H9 (cell line): ENCODE measurements at regions not wholly inside any gene's neighbourhood (a gene's known extent, or its start where the extent isn't known, plus 50 kb on each side); places are given as distances from the start of the nearest gene placed in this dataset.

Source experiments
- DNase-seq: peaks from one replicate; pipeline ENCODE4 v3.0.0-alpha.2; 2017
- H2AFZ ChIP-seq: one replicate; pipeline ENCODE4 v1.6.1; 2013; ENCODE audit warnings: mild to moderate bottlenecking, low read length, control low read depth, moderate library complexity
- H2AK5ac ChIP-seq: 2 replicates; pipeline ENCODE4 v1.6.1; 2013; ENCODE audit warnings: low read length, control low read depth, mixed read lengths; ENCODE audit not compliant: insufficient read length
- H2BK120ac ChIP-seq: one replicate; pipeline ENCODE4 v1.6.1; 2013; ENCODE audit warnings: low read depth, mild to moderate bottlenecking, low read length, control low read depth, inconsistent platforms; ENCODE audit not compliant: poor library complexity, severe bottlenecking
- H2BK12ac ChIP-seq: 2 replicates; pipeline ENCODE4 v1.6.1; 2013; ENCODE audit warnings: low read length, control low read depth, mixed read lengths, low read depth; ENCODE audit not compliant: insufficient read length
- H2BK15ac ChIP-seq: 2 replicates; pipeline ENCODE4 v1.6.1; 2013; ENCODE audit warnings: low read depth, low read length, control low read depth
- H2BK20ac ChIP-seq: one replicate; pipeline ENCODE4 v1.6.1; 2013; ENCODE audit warnings: low read depth, mild to moderate bottlenecking, low read length, control low read depth, inconsistent platforms; ENCODE audit not compliant: poor library complexity, severe bottlenecking
- H2BK5ac ChIP-seq: 2 replicates; pipeline ENCODE4 v1.6.1; 2013; ENCODE audit warnings: low read length, control low read depth, mixed read lengths; ENCODE audit not compliant: insufficient read length
- H3K14ac ChIP-seq: 2 replicates; pipeline ENCODE4 v1.6.1; 2013; ENCODE audit warnings: low read length, control low read depth; ENCODE audit not compliant: insufficient read depth
- H3K18ac ChIP-seq: 2 replicates; pipeline ENCODE4 v1.6.1; 2013; ENCODE audit warnings: low read depth, mild to moderate bottlenecking, mixed read lengths, low read length, control low read depth; ENCODE audit not compliant: insufficient read length
- H3K23ac ChIP-seq: 2 replicates; pipeline ENCODE4 v1.6.1; 2013; ENCODE audit warnings: low read length, control low read depth, mixed read lengths, low read depth; ENCODE audit not compliant: insufficient read length
- H3K23me2 ChIP-seq: 2 replicates; pipeline ENCODE4 v1.6.1; 2013; ENCODE audit warnings: low read depth, mild to moderate bottlenecking, mixed read lengths, low read length, control low read depth; ENCODE audit not compliant: insufficient read length, poor library complexity, severe bottlenecking
- H3K27ac ChIP-seq: 2 replicates; pipeline ENCODE4 v1.5.1; 2013; ENCODE audit warnings: low read length, control low read depth, mixed read lengths, low read depth; ENCODE audit not compliant: insufficient read length
- H3K27me3 ChIP-seq: 2 replicates; pipeline ENCODE4 v1.6.1; 2013; ENCODE audit warnings: low read length, control low read depth, inconsistent platforms; ENCODE audit not compliant: insufficient read depth
- H3K4ac ChIP-seq: 2 replicates; pipeline ENCODE4 v1.6.1; 2013; ENCODE audit warnings: low read depth, mild to moderate bottlenecking, control low read depth, inconsistent platforms, low read length, moderate library complexity
- H3K4me1 ChIP-seq: 2 replicates; pipeline ENCODE4 v1.6.1; 2013; ENCODE audit warnings: low read length, control low read depth, inconsistent platforms; ENCODE audit not compliant: insufficient read depth
- H3K4me2 ChIP-seq: 2 replicates; pipeline ENCODE4 v1.6.1; 2013; ENCODE audit warnings: low read length, control low read depth, mixed read lengths; ENCODE audit not compliant: insufficient read length, insufficient read depth
- H3K56ac ChIP-seq: 2 replicates; pipeline ENCODE4 v1.6.1; 2013; ENCODE audit warnings: low read depth, mild to moderate bottlenecking, mixed read lengths, low read length, control low read depth; ENCODE audit not compliant: insufficient read length
- H3K79me1 ChIP-seq: 2 replicates; pipeline ENCODE4 v1.6.1; 2013; ENCODE audit warnings: low read depth, mild to moderate bottlenecking, moderate library complexity, low read length, control low read depth, inconsistent platforms; ENCODE audit not compliant: insufficient read depth, poor library complexity, severe bottlenecking
- H3K79me2 ChIP-seq: 2 replicates; pipeline ENCODE4 v1.6.1; 2013; ENCODE audit warnings: low read length, control low read depth, inconsistent platforms; ENCODE audit not compliant: insufficient read depth
- H3K9ac ChIP-seq: 2 replicates; pipeline ENCODE4 v1.6.1; 2013; ENCODE audit warnings: low read length, control low read depth, mixed read lengths; ENCODE audit not compliant: insufficient read length; ENCODE audit errors: extremely low read depth
- H3K9me3 ChIP-seq: one replicate; pipeline ENCODE4 v1.6.1; 2013; ENCODE audit warnings: low read depth, low read length, inconsistent platforms; ENCODE audit not compliant: control insufficient read depth
- H3T11ph ChIP-seq: one replicate; pipeline ENCODE4 v1.6.1; 2013; ENCODE audit warnings: mild to moderate bottlenecking, low read length, control low read depth, inconsistent platforms
- H4K20me1 ChIP-seq: one replicate; pipeline ENCODE4 v1.6.1; 2013; ENCODE audit not compliant: control insufficient read depth, insufficient read length, insufficient read depth
- H4K5ac ChIP-seq: 2 replicates; pipeline ENCODE4 v1.6.1; 2013; ENCODE audit warnings: low read depth, mild to moderate bottlenecking, mixed read lengths, low read length, control low read depth; ENCODE audit not compliant: insufficient read length
- H4K8ac ChIP-seq: replicated peaks from 2 replicates; pipeline ENCODE4 v1.6.1; 2013; ENCODE audit warnings: low read length, control low read depth, mixed read lengths, low read depth; ENCODE audit not compliant: insufficient read length
- H4K91ac ChIP-seq: 2 replicates; pipeline ENCODE4 v1.6.1; 2013; ENCODE audit warnings: low read depth, mild to moderate bottlenecking, moderate library complexity, mixed read lengths, low read length, control low read depth; ENCODE audit not compliant: insufficient read length
- H3K27ac Mint-ChIP-seq, 3 experiments: 2 replicates in 2 of 3; 3 replicates in 1 of 3; pipeline ENCODE4 v1.8.0; 2020 to 2021; ENCODE audit warnings: mixed read lengths in 3 of 3, mild to moderate bottlenecking in 1 of 3, moderate library complexity in 1 of 3
- H3K27me3 Mint-ChIP-seq: 2 replicates; pipeline ENCODE4 v1.8.0; 2021; ENCODE audit warnings: low read depth, mild to moderate bottlenecking, moderate library complexity, mixed read lengths
- H3K36me3 Mint-ChIP-seq, 3 experiments: 2 replicates in 2 of 3; 3 replicates in 1 of 3; pipeline ENCODE4 v1.8.0; 2020 to 2021; ENCODE audit warnings: low read depth in 3 of 3, mixed read lengths in 3 of 3; ENCODE audit not compliant: insufficient read depth in 1 of 3
- H3K4me1 Mint-ChIP-seq, 2 experiments: 2 replicates each; pipeline ENCODE4 v1.8.0; 2020; ENCODE audit warnings: mixed read lengths in 2 of 2
- H3K4me3 Mint-ChIP-seq, 2 experiments: 2 replicates in 1 of 2; 3 replicates in 1 of 2; pipeline ENCODE4 v1.8.0; 2020 to 2021; ENCODE audit warnings: mild to moderate bottlenecking in 2 of 2, mixed read lengths in 2 of 2, moderate library complexity in 1 of 2
- H3K9me3 Mint-ChIP-seq, 2 experiments: 2 replicates in 1 of 2; 3 replicates in 1 of 2; pipeline ENCODE4 v1.8.0; 2020; ENCODE audit warnings: mild to moderate bottlenecking in 2 of 2, mixed read lengths in 2 of 2, moderate library complexity in 1 of 2
- CTCF ChIP-seq: fragments of 200-600 bp; sonication (generic); conservative IDR thresholded peaks from 3 replicates; pipeline ENCODE4 v1.8.0; 2021; ENCODE audit warnings: antibody characterized with exemption, mild to moderate bottlenecking
- WGBS: extraction: QIAGEN DNeasy Blood & Tissue Kit; methylation state at CpG from one replicate; pipeline ENCODE4 v1.1.7; 2013; ENCODE audit warnings: missing lambda C conversion rate, low lambda C conversion rate, mixed read lengths; ENCODE audit not compliant: insufficient read length; ENCODE audit errors: extremely low coverage; 5-methylcytosine and 5-hydroxymethylcytosine counted together

- no peak overlapping the region for H4K8ac ChIP-seq
- H3K27me3 ChIP-seq, result no peaks in the 10 kb centered on the region
- no peak for DNase-seq
- H3K23me2 ChIP-seq, result no peaks in the 10 kb centered on the region
- H2BK120ac ChIP-seq, result no peak overlapping the region
- Mint-ChIP-seq H3K9me3 (peaks cover 0 to 2% of the 10 kb centered on the region in 2 experiments; a peak in 1 of 5 replicates), H3K27me3 (no peaks in the 10 kb centered on the region), H3K4me3 (no peak overlapping the region), H3K36me3 (0 out of 7 replicates have a peak, but pooled peaks cover 0 to 1% (median 0%) of the 10 kb centered on the region in 3 experiments), H3K4me1 (peaks cover 2% of the 10 kb centered on the region in 2 experiments; a peak in 2 of 4 replicates), H3K27ac (no peak overlapping the region)
- WGBS, result no CpG with 5 or more reads among the region's 8 CpGs
- H4K20me1 ChIP-seq, result no peaks in the 10 kb centered on the region
- no peak overlapping the region for H2AFZ ChIP-seq
- no peak overlapping the region for H3K23ac ChIP-seq
- no peak overlapping the region for H2BK12ac ChIP-seq
- H2BK5ac ChIP-seq, result no peak overlapping the region
- no peak overlapping the region for H4K91ac ChIP-seq
- no peaks in the 10 kb centered on the region for H3K79me1 ChIP-seq
- no peak for TF ChIP-seq CTCF
- H3K9me3 ChIP-seq, result no peaks in the 10 kb centered on the region
- H3K14ac ChIP-seq, result no peak overlapping the region
- H3K9ac ChIP-seq, result no peak overlapping the region
- no peak overlapping the region for H3K27ac ChIP-seq
- H3K79me2 ChIP-seq, result no peaks in the 10 kb centered on the region
- H3T11ph ChIP-seq, result no peak overlapping the region
- no peak overlapping the region for H3K4me2 ChIP-seq
- no peak overlapping the region for H2AK5ac ChIP-seq
- H4K5ac ChIP-seq, result no peak overlapping the region
- no peak overlapping the region for H3K56ac ChIP-seq
- no peak overlapping the region for H3K4ac ChIP-seq
- no peak overlapping the region for H2BK20ac ChIP-seq
- H2BK15ac ChIP-seq, result no peak overlapping the region
- H3K4me1 ChIP-seq, result no peaks in the 10 kb centered on the region
- no peak overlapping the region for H3K18ac ChIP-seq
These were observed 160.4 kb downstream of the TPBG start for GRCh38 chr6:82524031-82524430.
